ENCODE measurements at regions not wholly inside any gene's neighbourhood (a gene's known extent, or its start where the extent isn't known, plus 50 kb on each side); places are given as distances from the start of the nearest gene placed in this dataset.
A peak's percentile ranks its signal among the peaks of the same experiment; 100 is the strongest.

- no peak for DNase-seq
These were observed 506.8 kb upstream of the LRATD1 start for GRCh38 chr2:14125624-14126293.

GRCh38 chr2:14126846-14127245, 505.7 kb upstream of the LRATD1 start:
- DNase-seq = no peak

- no peak for DNase-seq
These were observed 504.8 kb upstream of the LRATD1 start for GRCh38 chr2:14127765-14128164.

DNA sequence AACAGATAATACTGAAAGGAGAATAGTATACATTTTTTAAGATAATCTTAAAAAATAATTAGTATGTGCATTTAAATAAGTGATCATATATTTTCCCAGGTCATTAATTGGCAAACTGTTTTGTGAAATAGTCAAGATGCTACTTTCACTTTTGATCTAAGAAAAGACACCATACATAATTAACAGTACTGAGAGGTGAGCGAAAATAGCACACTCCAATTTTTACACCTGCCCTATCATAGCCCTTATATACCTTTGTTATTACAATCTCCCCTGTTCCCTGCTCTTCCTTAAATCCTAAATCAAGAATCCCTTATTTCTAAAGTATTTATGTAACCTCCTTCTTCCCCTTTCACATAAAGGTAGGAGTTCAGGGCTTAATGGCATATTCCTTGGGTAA, 500.1 kb upstream of the LRATD1 start:
- no peak for DNase-seq

- DNase-seq = no peak
These were observed 497.7 kb upstream of the LRATD1 start for GRCh38 chr2:14134771-14135170.

DNA sequence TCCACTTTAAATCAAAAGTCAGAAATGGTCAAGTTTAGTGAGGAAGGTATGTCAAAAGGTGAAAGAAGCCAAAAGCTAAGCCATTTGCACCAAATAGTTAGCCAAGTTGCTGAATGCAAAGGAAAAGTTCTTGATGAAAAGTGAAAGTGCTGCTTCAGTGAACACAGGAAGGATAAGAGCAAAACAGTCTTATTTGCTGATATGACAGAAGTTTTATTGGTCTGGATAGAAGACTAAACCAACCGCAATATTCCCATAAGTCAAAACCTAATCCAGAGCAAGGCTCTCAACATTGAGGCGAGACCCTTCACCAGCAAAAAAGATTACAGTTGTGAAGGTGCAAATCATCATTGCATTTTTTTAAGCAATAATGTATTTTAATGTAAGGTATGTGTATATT, 496.5 kb upstream of the LRATD1 start:
- no peak for DNase-seq

GRCh38 chr2:14137643-14138042, 494.9 kb upstream of the LRATD1 start:
- DNase-seq = no peak

- no peak for DNase-seq
These were observed 492.4 kb upstream of the LRATD1 start for GRCh38 chr2:14140009-14140550.

GRCh38 chr2:14143435-14143834, 489.1 kb upstream of the LRATD1 start:
- DNase-seq = no peak

DNA sequence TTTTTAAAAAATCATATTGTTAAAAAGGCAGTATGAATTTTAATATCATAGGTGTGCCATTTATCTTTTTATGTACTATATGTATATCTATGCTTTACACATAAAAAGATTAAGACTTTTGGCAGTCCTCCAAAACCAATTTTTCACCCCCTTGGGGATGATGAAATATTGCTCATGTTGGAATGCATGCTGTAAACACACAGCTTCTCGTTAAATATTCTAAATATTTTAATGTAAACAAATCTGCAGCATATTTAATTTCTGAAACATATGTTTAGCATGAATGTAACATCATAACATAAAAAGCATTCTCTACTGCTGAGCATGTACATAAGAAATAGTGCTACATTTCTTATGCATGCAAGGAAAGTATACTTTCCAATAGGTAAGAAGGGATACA, 484.3 kb upstream of the LRATD1 start:
- peak; percentile 3 for DNase-seq

GRCh38 chr2:14157816-14158215, 474.7 kb upstream of the LRATD1 start:
- DNase-seq = no peak

DNA sequence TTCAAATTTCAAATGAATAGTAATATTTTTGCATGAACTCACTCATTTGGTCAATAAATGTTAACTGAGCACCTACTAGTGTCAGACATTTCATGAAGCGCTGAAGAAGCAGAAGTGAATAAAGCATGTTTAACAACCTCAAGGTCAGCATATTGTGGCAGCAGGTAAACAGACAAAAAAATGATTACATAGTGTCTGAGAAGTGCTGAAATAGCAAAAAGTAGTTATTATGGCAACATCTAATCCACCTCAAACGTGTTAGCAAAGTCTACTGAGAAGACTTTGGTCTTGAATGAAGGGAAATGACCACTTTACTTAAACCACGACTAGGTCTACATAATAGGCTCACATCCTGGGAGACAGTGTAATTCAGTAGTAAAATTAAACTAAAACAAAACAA, 452.2 kb upstream of the LRATD1 start:
- DNase-seq = no peak

- DNase-seq = no peak
These were observed 450.1 kb upstream of the LRATD1 start for GRCh38 chr2:14182227-14182946.

- DNase-seq = no peak
These were observed 446.6 kb upstream of the LRATD1 start for GRCh38 chr2:14185906-14186305.

DNA sequence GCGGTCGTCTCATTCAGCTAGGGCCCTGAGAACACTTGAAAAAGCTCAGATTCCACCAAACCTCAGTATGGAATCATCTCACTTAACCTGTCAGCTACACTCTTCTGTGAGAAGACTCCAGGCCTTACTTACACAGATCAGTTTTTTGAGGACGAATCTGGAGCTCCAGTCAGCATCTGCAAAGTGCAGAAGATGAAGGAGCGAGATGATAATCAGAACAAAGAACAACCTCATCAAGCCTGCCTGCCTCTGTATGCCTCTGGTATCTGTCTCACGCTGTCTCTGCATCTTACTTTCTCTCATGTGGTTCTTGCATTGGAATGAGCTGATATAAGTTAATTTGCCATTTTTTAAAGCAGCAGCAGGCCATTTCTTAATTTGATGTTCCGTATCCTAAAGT, 444.1 kb upstream of the LRATD1 start:
- DNase-seq = no peak

DNA sequence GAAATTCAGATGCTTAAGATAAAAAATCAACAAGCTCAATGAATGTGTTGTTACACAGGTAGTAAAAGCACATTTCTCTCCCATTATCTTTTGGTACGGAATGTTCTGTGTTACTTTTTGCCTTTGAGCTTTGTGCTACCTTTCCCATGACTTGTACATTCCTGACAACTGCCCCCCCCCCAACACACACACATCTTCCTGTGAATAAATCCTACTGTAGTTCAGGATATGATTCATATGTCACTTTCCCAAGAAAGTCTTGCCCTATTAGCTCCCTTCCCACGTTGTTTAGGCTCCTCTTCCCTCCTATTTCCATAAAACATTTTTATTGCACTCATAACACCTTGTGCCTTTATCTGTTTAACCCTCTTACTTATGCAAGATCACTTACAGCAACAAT, 442.6 kb upstream of the LRATD1 start:
- DNase-seq = peak; percentile 1

- DNase-seq = no peak
These were observed 438.3 kb upstream of the LRATD1 start for GRCh38 chr2:14194233-14194632.

GRCh38 chr2:14197293-14197692, 435.2 kb upstream of the LRATD1 start:
- no peak for DNase-seq

GRCh38 chr2:14199040-14199439, 433.5 kb upstream of the LRATD1 start:
- DNase-seq = no peak

GRCh38 chr2:14219306-14219705, 413.2 kb upstream of the LRATD1 start:
- DNase-seq = no peak

- DNase-seq = peak; percentile 4
These were observed 412.4 kb upstream of the LRATD1 start for GRCh38 chr2:14220101-14220500.

GRCh38 chr2:14221466-14221865, 411.1 kb upstream of the LRATD1 start:
- DNase-seq = no peak

DNA sequence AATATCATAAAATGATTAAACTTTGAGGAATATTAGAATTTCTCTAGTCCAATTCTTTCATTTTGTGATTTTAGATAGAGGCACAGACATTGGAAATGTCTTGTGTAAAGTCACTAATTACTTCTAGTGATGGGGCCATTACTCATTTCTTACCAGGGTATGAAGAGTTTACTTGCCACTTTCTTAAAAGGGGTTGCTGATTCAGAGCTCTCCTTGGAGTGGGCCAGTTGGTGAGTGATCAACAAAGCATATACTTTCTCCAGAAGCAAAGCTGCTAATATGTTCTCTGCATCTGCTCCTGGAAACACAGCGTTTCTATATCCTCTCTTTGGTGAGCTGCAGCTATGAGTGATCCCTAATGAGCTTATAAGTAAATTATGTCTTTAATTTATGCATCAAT, 408.9 kb upstream of the LRATD1 start:
- DNase-seq = no peak

DNA sequence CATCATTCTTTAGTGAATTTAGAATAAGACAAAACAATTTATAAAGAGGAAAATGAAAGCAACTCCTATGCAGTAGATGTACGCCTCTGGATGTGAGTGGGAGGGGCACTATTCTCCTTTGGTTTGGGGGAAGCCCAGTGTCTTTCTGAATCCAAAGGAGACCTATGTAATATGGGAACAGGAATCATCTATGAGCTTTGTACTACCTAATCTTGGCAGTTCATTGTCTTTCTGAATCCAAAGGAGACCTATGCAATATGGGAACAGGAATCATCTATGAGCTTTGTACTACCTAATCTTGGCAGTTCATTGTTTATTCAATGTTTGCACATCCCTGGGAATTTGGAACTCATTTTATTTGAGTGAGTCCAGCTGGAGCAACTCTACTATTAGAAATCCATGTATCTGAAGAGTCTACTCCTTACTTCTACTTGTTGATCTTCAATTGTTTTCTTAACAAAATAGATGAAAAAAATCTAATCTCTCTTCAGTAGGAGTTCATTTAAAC, 401.1 kb upstream of the LRATD1 start:
- DNase-seq = no peak
